ENCODE measurements at regions not wholly inside any gene's neighbourhood (a gene's known extent, or its start where the extent isn't known, plus 50 kb on each side); places are given as distances from the start of the nearest gene placed in this dataset.

GRCh38 chr12:89918172-89918846, 209.7 kb upstream of the ATP2B1 start:
- Histone ChIP-seq H3K9me3 (no peaks in the 10 kb centered on the region), H3K36me3 (no peaks in the 10 kb centered on the region), H3K27me3 (replicated peaks in 1 of 7) (no peaks in the 10 kb centered on the region), H3K4me1 (peaks cover 0 to 15% (median 9%) of the 10 kb centered on the region in 6 donors), H3K27ac (no peak overlapping the region), H3K4me3 (no peak overlapping the region)
- intact Hi-C loops (cut with DNase I; ENCODE audit: low total_unique reads), result no loop called here
- 65 to 85% (median 77%) methylated on average over 5 of the region's 5 CpGs for WGBS, 5 donors
- DNase-seq, result no peak
- TF ChIP-seq POLR2AphosphoS5 (IDR thresholded peaks at IDR 0.05), result no peak

GRCh38 chr12:89909753-89910152, 201.1 kb upstream of the ATP2B1 start:
- peaks cover 0 to 22% (median 9%) of the 10 kb centered on the region in 8 donors for H3K9me3 ChIP-seq
- no peak overlapping the region for H3K4me3 ChIP-seq
- H3K27me3 ChIP-seq (replicated peaks in 1 of 7), result no peaks in the 10 kb centered on the region
- DNase-seq, result no peak
- no peak for TF ChIP-seq POLR2AphosphoS5 (IDR thresholded peaks at IDR 0.05)
- no peak for TF ChIP-seq POLR2A (IDR thresholded peaks at IDR 0.05)
- no peak for TF ChIP-seq CTCF (IDR thresholded peaks at IDR 0.05 in 8 of 11, conservative IDR thresholded peaks at IDR 0.05 in 3 of 11)
- intact Hi-C loops (cut with DNase I; ENCODE audit: low total_unique reads), result no loop called here
- H3K27ac ChIP-seq, result no peak overlapping the region
- no peaks in the 10 kb centered on the region for H3K4me1 ChIP-seq
- H3K36me3 ChIP-seq, result no peaks in the 10 kb centered on the region
- WGBS, 5 donors, result 85 to 92% (median 89%) methylated on average over 5 of the region's 5 CpGs

- H3K4me3 ChIP-seq, result no peak overlapping the region
- TF ChIP-seq POLR2A (IDR thresholded peaks at IDR 0.05), result no peak
- WGBS, 5 donors, result 68 to 92% (median 90%) methylated on average over 2 of the region's 2 CpGs
- DNase-seq, result no peak
- intact Hi-C loops (cut with DNase I; ENCODE audit: low total_unique reads), result no loop called here
- H3K9me3 ChIP-seq, result peaks cover 0 to 19% (median 6%) of the 10 kb centered on the region in 8 donors
- H3K27ac ChIP-seq, result no peak overlapping the region
- H3K36me3 ChIP-seq, result no peaks in the 10 kb centered on the region
- no peaks in the 10 kb centered on the region for H3K27me3 ChIP-seq (replicated peaks in 1 of 7)
- no peaks in the 10 kb centered on the region for H3K4me1 ChIP-seq
Observed at GRCh38 chr12:89907659-89908058, 199.0 kb upstream of the ATP2B1 start.

GRCh38 chr12:89906824-89907223, 198.2 kb upstream of the ATP2B1 start:
- peaks cover 0 to 12% (median 0%) of the 10 kb centered on the region in 8 donors for H3K9me3 ChIP-seq
- no peak overlapping the region for H3K27ac ChIP-seq
- no peak overlapping the region for H3K4me3 ChIP-seq
- 88 to 99% (median 93%) methylated on average over 4 of the region's 4 CpGs for WGBS, 5 donors
- H3K27me3 ChIP-seq (replicated peaks in 1 of 7), result no peaks in the 10 kb centered on the region
- TF ChIP-seq POLR2A (IDR thresholded peaks at IDR 0.05), result no peak
- TF ChIP-seq POLR2AphosphoS5 (IDR thresholded peaks at IDR 0.05), result no peak
- TF ChIP-seq CTCF (IDR thresholded peaks at IDR 0.05 in 8 of 11, conservative IDR thresholded peaks at IDR 0.05 in 3 of 11), result no peak
- intact Hi-C loops (cut with DNase I; ENCODE audit: low total_unique reads), result no loop called here
- H3K36me3 ChIP-seq, result no peaks in the 10 kb centered on the region
- DNase-seq, result no peak
- H3K4me1 ChIP-seq, result no peaks in the 10 kb centered on the region

GRCh38 chr12:89906178-89906577, 197.5 kb upstream of the ATP2B1 start:
- H3K4me1 ChIP-seq, result no peaks in the 10 kb centered on the region
- DNase-seq, result no peak
- H3K9me3 ChIP-seq, result peaks cover 0 to 7% (median 0%) of the 10 kb centered on the region in 8 donors
- TF ChIP-seq CTCF (IDR thresholded peaks at IDR 0.05 in 8 of 11, conservative IDR thresholded peaks at IDR 0.05 in 3 of 11) (no peak), POLR2A (IDR thresholded peaks at IDR 0.05) (no peak), POLR2AphosphoS5 (IDR thresholded peaks at IDR 0.05) (no peak)
- no peak overlapping the region for H3K27ac ChIP-seq
- H3K27me3 ChIP-seq (replicated peaks in 1 of 7), result no peaks in the 10 kb centered on the region
- intact Hi-C loops (cut with DNase I; ENCODE audit: low total_unique reads), result no loop called here
- H3K36me3 ChIP-seq, result no peaks in the 10 kb centered on the region
- no peak overlapping the region for H3K4me3 ChIP-seq

All from spleen (tissue), 11 donors.